MM.1S (cell line): ENCODE measurements at regions not wholly inside any gene's neighbourhood (a gene's known extent, or its start where the extent isn't known, plus 50 kb on each side); places are given as distances from the start of the nearest gene placed in this dataset.

Source experiments
- CTCF ChIP-seq: fragments of 300-600 bp; sonication (generic); IDR thresholded peaks from 2 replicates; pipeline ENCODE4 v1.5.1; 2016; ENCODE audit warnings: antibody characterized with exemption, low read length, mixed read lengths
- EZH2 ChIP-seq: fragments of 300-600 bp; sonication (generic); optimal IDR thresholded peaks from 2 replicates; pipeline ENCODE3; 2017; ENCODE audit warnings: low read depth, mild to moderate bottlenecking, antibody characterized with exemption, low read length, mixed read lengths

- no peak for TF ChIP-seq CTCF
- TF ChIP-seq EZH2: no peak
These were observed 262.3 kb downstream of the SOX11 start for GRCh38 chr2:5954509-5954908.
